ENCODE measurements at regions not wholly inside any gene's neighbourhood (a gene's known extent, or its start where the extent isn't known, plus 50 kb on each side); places are given as distances from the start of the nearest gene placed in this dataset.

GRCh38 chr3:102529452-102529851 lies 94.6 kb downstream of the ZPLD1 start:
- DNase-seq, result no peak

- no peak for DNase-seq
Measured at GRCh38 chr3:102530415-102531181, 95.8 kb downstream of the ZPLD1 start.

GRCh38 chr3:102531686-102532085 lies 96.9 kb downstream of the ZPLD1 start:
- no peak for DNase-seq

GRCh38 chr3:102532901-102533300 lies 98.1 kb downstream of the ZPLD1 start:
- no peak for DNase-seq

- DNase-seq, result no peak
Measured at GRCh38 chr3:102533784-102534183, 99.0 kb downstream of the ZPLD1 start.

GRCh38 chr3:102536456-102536855 lies 101.6 kb downstream of the ZPLD1 start:
- no peak for DNase-seq

- DNase-seq, result no peak
Measured at GRCh38 chr3:102537123-102537522, 102.3 kb downstream of the ZPLD1 start.

GRCh38 chr3:102544741-102545140 lies 109.9 kb downstream of the ZPLD1 start:
- DNase-seq, result no peak

GRCh38 chr3:102545276-102545675 lies 110.5 kb downstream of the ZPLD1 start:
- no peak for DNase-seq

- DNase-seq, result no peak
Measured at GRCh38 chr3:102553876-102554275, 119.1 kb downstream of the ZPLD1 start.

- DNase-seq, result no peak
Measured at GRCh38 chr3:102570511-102570910, 135.7 kb downstream of the ZPLD1 start.

- no peak for DNase-seq
Measured at GRCh38 chr3:102571006-102571405, 136.2 kb downstream of the ZPLD1 start.

- DNase-seq, result no peak
Measured at GRCh38 chr3:102571720-102572384, 137.0 kb downstream of the ZPLD1 start.

- DNase-seq, result no peak
Measured at GRCh38 chr3:102573483-102574028, 138.7 kb downstream of the ZPLD1 start.

- DNase-seq, result no peak
Measured at GRCh38 chr3:102574355-102574754, 139.5 kb downstream of the ZPLD1 start.

- DNase-seq, result no peak
Measured at GRCh38 chr3:102576651-102577050, 141.8 kb downstream of the ZPLD1 start.

- no peak for DNase-seq
Measured at GRCh38 chr3:102577082-102577789, 142.4 kb downstream of the ZPLD1 start.

GRCh38 chr3:102580760-102581159 lies 145.9 kb downstream of the ZPLD1 start:
- no peak for DNase-seq

- DNase-seq, result no peak
Measured at GRCh38 chr3:102586485-102586884, 151.7 kb downstream of the ZPLD1 start.

GRCh38 chr3:102593812-102594602 lies 159.2 kb downstream of the ZPLD1 start:
- DNase-seq, result no peak

- no peak for DNase-seq
Measured at GRCh38 chr3:102595057-102595456, 160.2 kb downstream of the ZPLD1 start.

GRCh38 chr3:102599819-102600576 lies 165.2 kb downstream of the ZPLD1 start:
- no peak for DNase-seq

Data from activated effector memory CD4-positive, alpha-beta T cell treated with Interleukin-2 at 50 U/mL for 16 hours (primary cell).